ENCODE measurements at regions not wholly inside any gene's neighbourhood (a gene's known extent, or its start where the extent isn't known, plus 50 kb on each side); places are given as distances from the start of the nearest gene placed in this dataset.

- no peak for TF ChIP-seq EZH2 (IDR thresholded peaks at IDR 0.05; ENCODE audit: insufficient read depth, poor library complexity, severe bottlenecking)
- 0 out of 2 replicates have a peak, but pooled peaks have one; percentile 23 for TF ChIP-seq EZH2phosphoT487 (IDR thresholded peaks at IDR 0.05; ENCODE audit: insufficient read depth, low read depth)
- Histone ChIP-seq H4K20me1 (ENCODE audit: insufficient read depth) (no peaks in the 10 kb centered on the region), H3K27ac (no peak overlapping the region), H3K9ac (no peak overlapping the region), H3K4me3 (no peak overlapping the region), H2AFZ (peak overlapping the region; percentile 31), H3K4me1 (ENCODE audit: insufficient read depth) (peaks cover 18% of the 10 kb centered on the region), H3K9me3 (ENCODE audit: low read depth) (no peaks in the 10 kb centered on the region), H3K36me3 (ENCODE audit: low read depth) (no peaks in the 10 kb centered on the region), H3F3A (ENCODE audit: insufficient read depth) (peaks cover 13% of the 10 kb centered on the region), H3K4me2 (ENCODE audit: unreplicated experiment) (peak overlapping the region; percentile 40), H3K27me3 (replicated peaks; ENCODE audit: insufficient read depth) (no peaks in the 10 kb centered on the region), H3K79me2 (ENCODE audit: insufficient read depth) (no peaks in the 10 kb centered on the region), H3K9me2 (ENCODE audit: insufficient read depth) (no peaks in the 10 kb centered on the region)
- DNase-seq = peak; percentile 68
- 56 to 58% methylated on average over 13 of the region's 13 CpGs for WGBS, 2 experiments (ENCODE audit: low coverage in 1 of 2, low lambda C conversion rate in 2 of 2, missing lambda C conversion rate in 2 of 2)
- in situ Hi-C loops (cut with MboI) = no loop called here
Measured at GRCh38 chr6:53734473-53735299, 60.1 kb upstream of the LRRC1 start.

- Histone ChIP-seq H3F3A (ENCODE audit: insufficient read depth) (peaks cover 13% of the 10 kb centered on the region), H3K36me3 (ENCODE audit: low read depth) (no peaks in the 10 kb centered on the region), H3K4me3 (no peak overlapping the region), H4K20me1 (ENCODE audit: insufficient read depth) (no peaks in the 10 kb centered on the region), H3K4me1 (ENCODE audit: insufficient read depth) (peaks cover 29% of the 10 kb centered on the region), H3K79me2 (ENCODE audit: insufficient read depth) (no peaks in the 10 kb centered on the region), H3K27me3 (replicated peaks; ENCODE audit: insufficient read depth) (no peaks in the 10 kb centered on the region), H3K9ac (no peak overlapping the region), H3K27ac (no peak overlapping the region), H3K9me2 (ENCODE audit: insufficient read depth) (no peaks in the 10 kb centered on the region), H2AFZ (no peak overlapping the region), H3K9me3 (ENCODE audit: low read depth) (no peaks in the 10 kb centered on the region), H3K4me2 (ENCODE audit: unreplicated experiment) (no peak overlapping the region)
- 68 to 69% methylated on average over 5 of the region's 5 CpGs for WGBS, 2 experiments (ENCODE audit: low coverage in 1 of 2, low lambda C conversion rate in 2 of 2, missing lambda C conversion rate in 2 of 2)
- in situ Hi-C loops (cut with MboI) = no loop called here
- no peak for DNase-seq
- TF ChIP-seq EZH2phosphoT487 (IDR thresholded peaks at IDR 0.05; ENCODE audit: insufficient read depth, low read depth) (no peak), EZH2 (IDR thresholded peaks at IDR 0.05; ENCODE audit: insufficient read depth, poor library complexity, severe bottlenecking) (no peak)
Measured at GRCh38 chr6:53731866-53732636, 62.8 kb upstream of the LRRC1 start.

- H3F3A ChIP-seq (ENCODE audit: insufficient read depth) = peaks cover 13% of the 10 kb centered on the region
- DNase-seq = no peak
- H3K9ac ChIP-seq = no peak overlapping the region
- no peak overlapping the region for H3K27ac ChIP-seq
- in situ Hi-C loops (cut with MboI) = no loop called here
- no peaks in the 10 kb centered on the region for H3K36me3 ChIP-seq (ENCODE audit: low read depth)
- no peak overlapping the region for H3K4me2 ChIP-seq (ENCODE audit: unreplicated experiment)
- no peaks in the 10 kb centered on the region for H3K79me2 ChIP-seq (ENCODE audit: insufficient read depth)
- no peaks in the 10 kb centered on the region for H4K20me1 ChIP-seq (ENCODE audit: insufficient read depth)
- peaks cover 27% of the 10 kb centered on the region for H3K4me1 ChIP-seq (ENCODE audit: insufficient read depth)
- no peaks in the 10 kb centered on the region for H3K9me3 ChIP-seq (ENCODE audit: low read depth)
- TF ChIP-seq EZH2phosphoT487 (IDR thresholded peaks at IDR 0.05; ENCODE audit: insufficient read depth, low read depth) (no peak), EZH2 (IDR thresholded peaks at IDR 0.05; ENCODE audit: insufficient read depth, poor library complexity, severe bottlenecking) (no peak)
- H3K9me2 ChIP-seq (ENCODE audit: insufficient read depth) = no peaks in the 10 kb centered on the region
- H2AFZ ChIP-seq = no peak overlapping the region
- H3K27me3 ChIP-seq (replicated peaks; ENCODE audit: insufficient read depth) = no peaks in the 10 kb centered on the region
- H3K4me3 ChIP-seq = no peak overlapping the region
Measured at GRCh38 chr6:53730767-53731166, 64.0 kb upstream of the LRRC1 start.

- Histone ChIP-seq H3K36me3 (ENCODE audit: low read depth) (no peaks in the 10 kb centered on the region), H3K4me2 (ENCODE audit: unreplicated experiment) (peak overlapping the region; percentile 54), H4K20me1 (ENCODE audit: insufficient read depth) (no peaks in the 10 kb centered on the region), H3K4me3 (peak overlapping the region; percentile 51), H3F3A (ENCODE audit: insufficient read depth) (no peaks in the 10 kb centered on the region), H3K4me1 (ENCODE audit: insufficient read depth) (peaks cover 14% of the 10 kb centered on the region), H3K79me2 (ENCODE audit: insufficient read depth) (no peaks in the 10 kb centered on the region), H2AFZ (peak overlapping the region; percentile 71), H3K9me2 (ENCODE audit: insufficient read depth) (no peaks in the 10 kb centered on the region), H3K9me3 (ENCODE audit: low read depth) (no peaks in the 10 kb centered on the region), H3K27ac (no peak overlapping the region), H3K27me3 (replicated peaks; ENCODE audit: insufficient read depth) (no peaks in the 10 kb centered on the region), H3K9ac (0 out of 2 replicates have a peak overlapping the region, but pooled peaks have one; percentile 1)
- TF ChIP-seq EZH2phosphoT487 (IDR thresholded peaks at IDR 0.05; ENCODE audit: insufficient read depth, low read depth) = no peak
- TF ChIP-seq EZH2 (IDR thresholded peaks at IDR 0.05; ENCODE audit: insufficient read depth, poor library complexity, severe bottlenecking) = no peak
- 24 to 25% methylated on average over 9 of the region's 9 CpGs for WGBS, 2 experiments (ENCODE audit: low coverage in 1 of 2, low lambda C conversion rate in 2 of 2, missing lambda C conversion rate in 2 of 2)
- in situ Hi-C loops (cut with MboI) = loop anchor here (10.0 kb wide), 1 partner anchor 234 kb away; no protein-coding TSS in a partner anchor
- peak; percentile 61 for DNase-seq
Measured at GRCh38 chr6:53728570-53729194, 63.1 kb upstream of the KLHL31 start.
